ENCODE measurements at regions not wholly inside any gene's neighbourhood (a gene's known extent, or its start where the extent isn't known, plus 50 kb on each side); places are given as distances from the start of the nearest gene placed in this dataset.

DNA sequence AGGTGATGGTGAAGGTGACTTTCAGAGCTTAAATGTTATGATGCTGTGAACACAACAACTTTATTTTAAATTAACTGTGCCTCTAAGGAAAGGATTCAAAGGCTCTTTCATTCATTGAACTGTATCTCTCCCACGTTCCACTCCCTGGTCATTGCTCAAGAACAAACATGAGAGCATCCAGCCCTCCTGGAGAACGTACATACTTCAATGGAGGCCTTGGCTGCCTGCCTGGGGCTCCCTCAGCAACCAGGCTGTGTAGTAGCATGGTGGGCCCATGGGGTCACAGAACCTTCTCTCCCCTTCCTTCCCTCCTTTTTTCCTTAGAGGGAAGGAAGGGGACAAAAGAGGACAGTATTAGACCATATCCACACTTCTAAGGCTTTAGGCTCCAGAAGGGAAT lies 234.3 kb downstream of the CDC5L start:
- Histone ChIP-seq H3K36me3 (no peaks in the 10 kb centered on the region), H3K27ac (no peak overlapping the region), H3K27me3 (no peaks in the 10 kb centered on the region), H3K4me1 (ENCODE audit: control insufficient read depth in 1 of 2, insufficient read depth in 1 of 2, low read depth in 1 of 2, low read length in 1 of 2) (no peaks in the 10 kb centered on the region), H3K9me3 (no peaks in the 10 kb centered on the region), H3K4me3 (ENCODE audit: low read depth in 1 of 2, low read length in 1 of 2) (no peak overlapping the region)
- TF ChIP-seq, protein P1, sequence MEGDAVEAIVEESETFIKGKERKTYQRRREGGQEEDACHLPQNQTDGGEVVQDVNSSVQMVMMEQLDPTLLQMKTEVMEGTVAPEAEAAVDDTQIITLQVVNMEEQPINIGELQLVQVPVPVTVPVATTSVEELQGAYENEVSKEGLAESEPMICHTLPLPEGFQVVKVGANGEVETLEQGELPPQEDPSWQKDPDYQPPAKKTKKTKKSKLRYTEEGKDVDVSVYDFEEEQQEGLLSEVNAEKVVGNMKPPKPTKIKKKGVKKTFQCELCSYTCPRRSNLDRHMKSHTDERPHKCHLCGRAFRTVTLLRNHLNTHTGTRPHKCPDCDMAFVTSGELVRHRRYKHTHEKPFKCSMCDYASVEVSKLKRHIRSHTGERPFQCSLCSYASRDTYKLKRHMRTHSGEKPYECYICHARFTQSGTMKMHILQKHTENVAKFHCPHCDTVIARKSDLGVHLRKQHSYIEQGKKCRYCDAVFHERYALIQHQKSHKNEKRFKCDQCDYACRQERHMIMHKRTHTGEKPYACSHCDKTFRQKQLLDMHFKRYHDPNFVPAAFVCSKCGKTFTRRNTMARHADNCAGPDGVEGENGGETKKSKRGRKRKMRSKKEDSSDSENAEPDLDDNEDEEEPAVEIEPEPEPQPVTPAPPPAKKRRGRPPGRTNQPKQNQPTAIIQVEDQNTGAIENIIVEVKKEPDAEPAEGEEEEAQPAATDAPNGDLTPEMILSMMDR (IDR thresholded peaks at IDR 0.05): no peak

DNA sequence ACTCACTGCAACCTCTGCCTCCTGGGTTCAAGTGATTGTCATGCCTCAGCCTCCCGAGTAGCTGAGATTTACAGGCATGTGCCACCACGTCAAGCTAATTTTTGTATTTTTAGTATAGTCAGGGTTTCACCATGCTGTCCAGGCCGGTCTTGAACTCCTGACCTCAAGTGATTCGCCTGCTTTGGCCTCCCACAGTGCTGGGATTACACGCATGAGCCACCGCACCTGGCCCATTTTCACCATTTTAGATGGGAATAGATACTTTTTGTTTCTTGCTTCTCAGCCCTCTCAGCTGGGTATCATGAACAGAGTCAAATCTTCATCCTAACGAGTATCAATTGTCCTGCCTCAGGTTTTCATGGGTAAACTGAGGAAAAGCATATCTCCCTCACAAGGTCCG lies 235.0 kb downstream of the CDC5L start:
- no peaks in the 10 kb centered on the region for H3K36me3 ChIP-seq
- TF ChIP-seq, protein P1 (IDR thresholded peaks at IDR 0.05): no peak
- H3K27ac ChIP-seq: no peak overlapping the region
- H3K27me3 ChIP-seq: no peaks in the 10 kb centered on the region
- H3K9me3 ChIP-seq: no peaks in the 10 kb centered on the region
- H3K4me3 ChIP-seq (ENCODE audit: low read depth in 1 of 2, low read length in 1 of 2): no peak overlapping the region
- H3K4me1 ChIP-seq (ENCODE audit: control insufficient read depth in 1 of 2, insufficient read depth in 1 of 2, low read depth in 1 of 2, low read length in 1 of 2): no peaks in the 10 kb centered on the region

DNA sequence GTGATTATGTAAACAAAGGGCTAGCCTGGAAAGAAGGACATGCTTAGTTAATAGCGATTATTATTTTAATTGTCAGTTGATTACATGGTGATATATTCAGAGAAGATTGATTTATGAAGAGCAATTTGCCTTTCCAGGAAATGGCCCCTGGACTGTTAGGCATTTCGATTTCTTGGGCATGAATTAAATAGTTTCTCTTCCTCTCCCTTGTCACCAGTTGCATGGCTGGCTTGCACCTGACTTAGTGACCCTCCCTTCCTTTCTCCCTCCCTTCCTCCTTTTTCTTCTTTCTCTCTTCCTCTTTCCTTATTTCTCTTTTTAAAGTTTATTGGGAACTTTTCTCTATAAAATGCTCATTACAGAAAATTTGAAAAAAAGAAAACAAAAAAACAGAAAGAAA lies 235.4 kb downstream of the CDC5L start:
- Histone ChIP-seq H3K4me3 (ENCODE audit: low read depth in 1 of 2, low read length in 1 of 2) (no peak overlapping the region), H3K4me1 (ENCODE audit: control insufficient read depth in 1 of 2, insufficient read depth in 1 of 2, low read depth in 1 of 2, low read length in 1 of 2) (no peaks in the 10 kb centered on the region), H3K36me3 (no peaks in the 10 kb centered on the region), H3K27ac (no peak overlapping the region), H3K9me3 (no peaks in the 10 kb centered on the region), H3K27me3 (no peaks in the 10 kb centered on the region)
- TF ChIP-seq, protein P1 (IDR thresholded peaks at IDR 0.05): no peak

DNA sequence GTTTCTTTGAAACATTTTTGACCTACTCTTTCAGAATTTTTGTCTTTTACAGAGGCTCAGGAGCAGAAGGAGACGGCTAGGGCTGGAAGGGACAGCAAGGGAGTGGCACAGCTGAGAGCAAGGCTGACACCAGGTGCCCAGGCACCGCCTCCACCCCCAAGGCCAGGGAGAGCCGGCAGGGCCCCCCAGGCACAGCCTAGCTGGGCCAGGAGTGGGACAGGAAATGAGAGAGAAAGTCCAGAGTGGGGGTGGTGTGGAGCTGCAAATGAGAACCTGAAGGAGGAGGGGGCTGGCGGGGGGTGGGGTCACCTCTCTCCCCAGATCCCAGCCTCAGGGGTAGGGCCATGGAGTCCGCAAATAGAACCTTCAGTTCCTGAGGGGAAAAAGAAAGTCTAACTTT lies 236.7 kb downstream of the CDC5L start:
- H3K36me3 ChIP-seq: no peaks in the 10 kb centered on the region
- no peaks in the 10 kb centered on the region for H3K9me3 ChIP-seq
- H3K4me1 ChIP-seq (ENCODE audit: control insufficient read depth in 1 of 2, insufficient read depth in 1 of 2, low read depth in 1 of 2, low read length in 1 of 2): no peaks in the 10 kb centered on the region
- TF ChIP-seq, protein P1 (IDR thresholded peaks at IDR 0.05): no peak
- H3K27ac ChIP-seq: no peak overlapping the region
- H3K27me3 ChIP-seq: no peaks in the 10 kb centered on the region
- H3K4me3 ChIP-seq (ENCODE audit: low read depth in 1 of 2, low read length in 1 of 2): no peak overlapping the region

DNA sequence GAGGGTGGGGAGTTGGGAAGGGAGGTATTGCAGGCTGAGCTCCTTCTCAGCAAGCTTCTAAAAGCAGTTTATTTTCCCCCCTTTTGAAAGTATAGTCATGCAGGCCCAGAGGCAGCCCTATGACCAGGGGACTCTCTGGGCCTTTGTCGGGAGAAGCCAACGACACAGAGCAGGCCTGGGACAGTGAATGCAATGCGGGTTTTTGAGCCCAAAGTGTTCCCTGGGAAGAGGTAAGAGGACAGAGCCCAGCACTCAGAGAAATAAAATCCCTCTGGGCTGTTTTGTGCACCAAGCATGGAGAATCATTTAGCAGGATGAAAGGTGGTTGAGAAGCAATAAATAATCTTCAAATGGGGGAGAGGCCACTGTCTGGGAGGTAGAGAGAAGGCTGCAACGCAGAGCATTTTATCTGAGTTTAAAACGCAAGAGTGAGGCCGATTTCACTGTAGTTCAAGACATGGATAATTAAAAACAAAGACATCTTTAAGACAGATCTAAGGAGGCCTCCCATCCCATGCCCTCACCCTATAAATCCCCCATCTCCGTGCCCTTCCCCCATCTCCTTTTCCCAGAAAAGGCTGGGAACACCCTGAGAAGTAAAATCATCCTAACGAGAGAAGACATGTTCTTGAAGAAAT lies 237.5 kb downstream of the CDC5L start:
- H3K27ac ChIP-seq: no peak overlapping the region
- no peak overlapping the region for H3K4me3 ChIP-seq (ENCODE audit: low read depth in 1 of 2, low read length in 1 of 2)
- no peaks in the 10 kb centered on the region for H3K9me3 ChIP-seq
- peaks cover 5% of the 10 kb centered on the region for H3K27me3 ChIP-seq
- TF ChIP-seq, protein P1 (IDR thresholded peaks at IDR 0.05): no peak
- H3K36me3 ChIP-seq: no peaks in the 10 kb centered on the region
- no peaks in the 10 kb centered on the region for H3K4me1 ChIP-seq (ENCODE audit: control insufficient read depth in 1 of 2, insufficient read depth in 1 of 2, low read depth in 1 of 2, low read length in 1 of 2)
